ENCODE measurements at regions not wholly inside any gene's neighbourhood (a gene's known extent, or its start where the extent isn't known, plus 50 kb on each side); places are given as distances from the start of the nearest gene placed in this dataset.
"Not testable (repeated sequence)": the region's sequence is repeated elsewhere in the genome, so short reads cannot be mapped to it uniquely, and the experiment has no call there.

DNA sequence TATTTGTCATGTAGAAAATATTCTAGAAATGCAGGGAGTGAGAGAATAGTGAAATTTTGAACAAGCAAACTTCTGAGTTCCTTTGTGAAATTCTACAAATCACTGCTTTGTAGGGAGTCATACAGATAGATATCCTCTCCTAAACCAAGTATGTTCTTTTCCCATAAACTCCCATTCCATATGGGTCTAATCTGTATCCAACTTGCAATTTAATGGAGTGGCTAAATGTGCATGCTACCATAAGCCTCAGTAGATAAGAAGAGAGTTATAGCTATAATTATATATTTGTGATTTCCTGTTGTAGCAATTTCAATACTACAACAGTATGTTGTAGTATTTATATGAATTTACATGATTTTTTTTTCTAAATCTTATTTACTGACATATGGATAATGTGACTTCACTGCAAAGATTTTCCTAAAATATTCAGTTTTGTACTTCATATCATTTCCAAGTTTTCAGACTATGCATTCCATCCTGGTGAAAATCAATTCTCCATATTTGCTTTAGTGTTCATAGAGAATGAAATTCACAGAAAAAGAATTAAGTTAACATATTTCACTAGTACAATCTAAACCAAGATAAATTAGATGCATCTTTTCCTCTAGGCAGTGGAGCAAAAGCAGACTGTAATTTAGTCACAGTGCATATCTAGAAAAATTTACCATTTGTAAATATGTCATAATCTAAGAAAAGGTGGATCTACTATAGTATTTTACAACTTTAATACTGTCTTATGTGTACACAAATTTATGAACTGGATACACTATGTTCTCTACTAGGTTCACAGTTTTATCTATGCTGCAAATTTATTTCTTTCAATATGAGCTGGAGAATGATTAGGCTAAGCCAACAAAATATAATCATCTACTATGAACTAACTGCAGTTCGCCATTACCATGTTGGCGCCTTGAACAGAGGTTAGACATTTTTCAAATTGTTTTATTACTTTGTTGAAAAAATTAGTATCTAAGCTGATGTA is 372.9 kb upstream of the NDST3 start:
- Mint-ChIP-seq H3K4me1 (ENCODE audit: low read depth in 2 of 2) (no peaks in the 10 kb centered on the region), H3K9me3 (peaks cover 8% of the 10 kb centered on the region), H3K27ac (no peak overlapping the region), H3K36me3 (peaks cover 13% of the 10 kb centered on the region), H3K4me3 (no peak overlapping the region), H3K27me3 (no peaks in the 10 kb centered on the region)
- DNase-seq (ENCODE audit: low spot score) = no peak
- no peak for ATAC-seq

GRCh38 chr4:117664706-117665444 is 369.4 kb upstream of the NDST3 start:
- ATAC-seq (no peak), DNase-seq (ENCODE audit: low spot score) (no peak)
- Mint-ChIP-seq H3K4me3 (no peak overlapping the region), H3K4me1 (ENCODE audit: low read depth in 2 of 2) (no peaks in the 10 kb centered on the region), H3K27me3 (no peaks in the 10 kb centered on the region), H3K9me3 (no peaks in the 10 kb centered on the region), H3K27ac (no peak overlapping the region), H3K36me3 (no peaks in the 10 kb centered on the region)

- no peaks in the 10 kb centered on the region for H3K4me1 Mint-ChIP-seq (ENCODE audit: low read depth in 2 of 2)
- no peaks in the 10 kb centered on the region for H3K36me3 Mint-ChIP-seq
- no peak for ATAC-seq
- no peaks in the 10 kb centered on the region for H3K27me3 Mint-ChIP-seq
- peaks cover 11% of the 10 kb centered on the region for H3K9me3 Mint-ChIP-seq
- no peak overlapping the region for H3K27ac Mint-ChIP-seq
- no peak for DNase-seq (ENCODE audit: low spot score)
- H3K4me3 Mint-ChIP-seq = no peak overlapping the region
Observed at GRCh38 chr4:117676153-117676552, 358.1 kb upstream of the NDST3 start.

DNA sequence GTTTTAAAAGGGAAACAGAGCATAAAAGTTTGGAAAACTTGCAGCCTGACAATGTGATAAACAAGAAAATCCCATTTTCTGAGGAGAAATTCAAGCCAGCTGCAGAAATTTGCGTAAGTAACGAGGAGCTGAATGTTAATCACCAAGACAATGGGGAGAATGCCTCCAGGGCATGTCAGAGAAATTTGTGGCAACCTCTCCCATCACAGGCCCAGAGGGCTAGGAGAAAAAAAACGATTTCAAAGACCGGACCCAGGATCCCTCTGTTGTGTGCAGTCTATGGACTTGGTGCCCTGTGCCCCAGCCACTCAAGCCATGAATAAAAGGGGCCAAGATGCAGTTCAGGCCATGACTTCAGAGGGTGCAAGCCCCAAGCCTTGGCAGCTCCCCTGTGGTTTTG is 355.4 kb upstream of the NDST3 start:
- no peak for DNase-seq (ENCODE audit: low spot score)
- Mint-ChIP-seq H3K4me1 (ENCODE audit: low read depth in 2 of 2) (no peaks in the 10 kb centered on the region), H3K27me3 (no peaks in the 10 kb centered on the region), H3K27ac (no peak overlapping the region), H3K36me3 (peaks cover 5% of the 10 kb centered on the region), H3K9me3 (peaks cover 8% of the 10 kb centered on the region), H3K4me3 (no peak overlapping the region)
- no peak for ATAC-seq

- Mint-ChIP-seq H3K4me1 (ENCODE audit: low read depth in 2 of 2) (no peaks in the 10 kb centered on the region), H3K9me3 (peaks cover 6% of the 10 kb centered on the region), H3K36me3 (no peaks in the 10 kb centered on the region), H3K27me3 (no peaks in the 10 kb centered on the region), H3K27ac (no peak overlapping the region), H3K4me3 (no peak overlapping the region)
- ATAC-seq (no peak), DNase-seq (ENCODE audit: low spot score) (no peak)
Observed at GRCh38 chr4:117691572-117692351, 342.5 kb upstream of the NDST3 start.

- no peaks in the 10 kb centered on the region for H3K4me1 Mint-ChIP-seq (ENCODE audit: low read depth in 2 of 2)
- no peak for ATAC-seq
Observed at GRCh38 chr4:117692538-117692937, 341.7 kb upstream of the NDST3 start.

DNA sequence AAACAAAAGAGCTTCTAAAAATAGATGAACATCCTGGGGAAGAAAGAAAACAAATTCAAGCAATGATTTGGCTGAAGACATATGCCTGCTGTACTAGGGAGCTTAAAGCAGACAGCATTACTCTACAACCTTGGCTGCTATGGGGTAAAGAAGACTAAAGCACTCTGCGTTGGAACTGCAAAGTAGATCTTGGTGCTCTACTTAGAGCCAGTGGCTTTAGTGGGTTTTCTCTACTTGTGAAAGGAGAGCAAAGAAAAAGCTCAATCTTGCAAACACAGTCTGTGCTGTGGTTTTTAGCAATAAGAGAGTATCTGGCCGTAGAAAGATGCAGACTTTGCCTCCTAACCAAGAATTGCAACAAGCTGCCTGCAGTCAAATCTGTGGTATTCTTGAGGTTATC is 334.7 kb upstream of the NDST3 start:
- Mint-ChIP-seq H3K36me3 (no peaks in the 10 kb centered on the region), H3K9me3 (peaks cover 6% of the 10 kb centered on the region), H3K4me1 (ENCODE audit: low read depth in 2 of 2) (no peaks in the 10 kb centered on the region), H3K27ac (no peak overlapping the region), H3K27me3 (no peaks in the 10 kb centered on the region), H3K4me3 (no peak overlapping the region)
- ATAC-seq = no peak
- DNase-seq (ENCODE audit: low spot score) = no peak

More at GRCh38 chr4:117692538-117692937, 341.7 kb upstream of the NDST3 start:
- H3K9me3 Mint-ChIP-seq = peaks cover 9% of the 10 kb centered on the region
- H3K36me3 Mint-ChIP-seq = no peaks in the 10 kb centered on the region
- H3K4me3 Mint-ChIP-seq = no peak overlapping the region
- no peak overlapping the region for H3K27ac Mint-ChIP-seq
- no peak for DNase-seq (ENCODE audit: low spot score)
- H3K27me3 Mint-ChIP-seq = no peaks in the 10 kb centered on the region

DNA sequence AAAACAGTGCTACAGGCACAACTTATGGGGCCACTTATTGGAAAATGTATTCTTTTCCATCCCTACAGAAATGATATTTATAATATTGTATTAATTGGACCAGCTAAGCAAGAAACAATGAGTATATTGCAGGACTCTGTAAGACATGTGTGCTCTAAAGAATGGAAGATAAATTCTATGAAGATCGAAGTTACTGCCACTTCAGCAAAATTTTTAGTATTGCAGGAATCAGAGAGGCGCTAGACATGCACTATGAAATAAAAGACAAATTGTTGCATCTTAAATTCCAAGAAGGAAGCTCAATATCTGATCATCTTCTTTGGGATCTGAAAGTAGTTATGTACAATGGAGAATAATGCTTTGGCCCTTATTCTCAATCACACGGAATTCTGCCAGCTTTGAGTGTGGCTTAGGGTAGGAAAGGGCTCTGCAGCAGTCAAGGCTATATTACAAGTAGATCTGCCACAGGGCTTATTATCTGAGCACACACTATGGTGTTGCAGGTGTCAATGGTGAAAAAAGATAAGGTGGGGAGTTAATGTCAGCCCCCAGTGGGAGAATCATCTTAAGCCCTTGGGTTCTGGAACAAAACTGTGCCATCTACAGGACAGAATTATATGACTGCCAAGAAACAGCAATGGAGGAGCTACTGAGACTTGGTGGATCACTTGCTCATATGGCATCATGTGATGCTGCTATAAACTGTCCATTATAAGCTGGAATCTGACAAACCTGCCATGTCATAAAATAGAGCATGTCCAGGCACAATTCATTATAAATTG is 334.0 kb upstream of the NDST3 start:
- DNase-seq (ENCODE audit: low spot score) (no peak), ATAC-seq (no peak)
- Mint-ChIP-seq H3K4me1 (ENCODE audit: low read depth in 2 of 2) (no peaks in the 10 kb centered on the region), H3K9me3 (peaks cover 6% of the 10 kb centered on the region), H3K36me3 (no peaks in the 10 kb centered on the region), H3K27ac (no peak overlapping the region), H3K4me3 (no peak overlapping the region), H3K27me3 (no peaks in the 10 kb centered on the region)

DNA sequence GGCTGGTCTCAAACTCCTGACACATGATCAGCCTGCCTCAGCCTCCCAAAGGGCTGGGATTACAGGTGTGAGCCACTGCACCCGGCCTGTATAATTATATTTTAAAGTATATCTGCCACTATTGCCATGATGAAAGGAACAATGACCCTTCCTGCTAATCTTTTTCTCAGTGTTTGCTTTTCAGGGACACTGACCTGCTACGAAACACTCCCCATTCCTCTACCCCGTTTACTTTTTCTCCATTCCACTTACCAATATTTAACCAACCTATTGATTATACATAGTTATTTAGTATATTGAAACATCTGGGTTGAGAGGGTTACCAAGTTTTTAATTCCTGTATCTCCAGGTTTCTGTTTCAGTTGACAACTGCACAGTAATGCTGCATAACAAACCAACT is 331.9 kb upstream of the NDST3 start:
- no peaks in the 10 kb centered on the region for H3K36me3 Mint-ChIP-seq
- no peaks in the 10 kb centered on the region for H3K27me3 Mint-ChIP-seq
- H3K4me3 Mint-ChIP-seq = no peak overlapping the region
- H3K27ac Mint-ChIP-seq = no peak overlapping the region
- DNase-seq (ENCODE audit: low spot score) = no peak
- no peaks in the 10 kb centered on the region for H3K4me1 Mint-ChIP-seq (ENCODE audit: low read depth in 2 of 2)
- no peak for ATAC-seq
- H3K9me3 Mint-ChIP-seq = peaks cover 6% of the 10 kb centered on the region

DNA sequence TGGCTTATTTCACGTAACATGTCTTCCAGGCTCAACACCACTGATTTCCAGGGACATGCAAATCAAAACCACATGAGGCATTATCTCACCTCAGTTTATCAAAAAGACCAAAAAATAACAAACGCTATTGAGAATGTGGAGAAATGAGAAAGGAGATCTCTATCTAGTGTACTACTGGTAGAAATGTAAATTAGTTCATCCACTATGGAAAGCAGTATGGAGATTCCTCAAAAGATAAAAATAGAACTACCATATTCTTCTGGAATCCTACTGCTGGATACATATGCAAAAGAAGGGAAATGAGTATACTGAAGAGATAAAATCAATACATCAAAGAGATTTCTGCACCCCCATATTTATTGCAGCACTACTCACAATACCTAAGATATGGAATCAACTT is 329.6 kb upstream of the NDST3 start:
- DNase-seq (ENCODE audit: low spot score) (no peak), ATAC-seq (no peak)
- Mint-ChIP-seq H3K9me3 (peaks cover 13% of the 10 kb centered on the region), H3K27me3 (no peaks in the 10 kb centered on the region), H3K4me3 (no peak overlapping the region), H3K4me1 (ENCODE audit: low read depth in 2 of 2) (no peaks in the 10 kb centered on the region), H3K36me3 (peaks cover 10% of the 10 kb centered on the region), H3K27ac (no peak overlapping the region)

DNA sequence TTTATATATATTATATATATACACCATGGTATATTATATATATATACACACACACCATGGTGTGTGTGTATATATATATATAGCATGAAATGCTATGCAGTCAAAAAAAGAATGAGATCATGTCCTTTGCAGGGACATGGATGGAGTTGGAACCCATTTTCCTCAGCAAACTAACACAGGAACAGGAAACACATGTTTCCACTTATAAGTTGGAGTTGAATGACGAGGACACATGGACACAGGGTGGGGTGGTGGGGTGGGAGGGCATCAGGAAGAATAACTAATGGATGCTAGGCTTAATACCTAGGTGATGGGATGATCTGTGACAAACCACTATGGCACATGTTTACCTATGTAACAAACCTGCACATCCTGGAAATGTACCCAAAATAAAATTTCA is 293.6 kb upstream of the NDST3 start:
- DNase-seq (ENCODE audit: low spot score) (no peak), ATAC-seq (no peak)
- no peaks in the 10 kb centered on the region for H3K4me1 Mint-ChIP-seq (ENCODE audit: low read depth in 2 of 2)
- H3K27ac Mint-ChIP-seq = no peak overlapping the region
- peaks cover 9% of the 10 kb centered on the region for H3K9me3 Mint-ChIP-seq
- no peaks in the 10 kb centered on the region for H3K36me3 Mint-ChIP-seq
- no peaks in the 10 kb centered on the region for H3K27me3 Mint-ChIP-seq
- no peak overlapping the region for H3K4me3 Mint-ChIP-seq

DNA sequence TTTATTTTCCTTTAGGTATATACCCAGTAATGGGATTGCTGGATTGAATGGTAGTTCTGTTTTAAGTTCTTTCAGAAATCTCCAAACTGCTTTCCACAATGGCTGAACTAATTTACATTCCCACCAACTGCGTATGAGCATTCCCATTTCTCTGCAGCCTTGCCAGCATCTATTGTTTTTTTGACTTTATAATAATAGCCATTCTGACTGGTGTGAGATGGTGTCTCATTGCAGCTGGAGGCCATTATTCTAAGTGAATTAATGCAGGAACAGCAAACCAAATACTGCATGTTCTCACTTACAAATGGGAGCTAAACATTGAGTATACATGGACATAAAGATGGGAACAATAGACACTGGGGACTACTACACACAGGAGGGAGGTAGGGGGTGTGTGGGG is 288.9 kb upstream of the NDST3 start:
- not testable (repeated sequence) for H3K4me1 Mint-ChIP-seq (ENCODE audit: low read depth in 2 of 2); H3K4me3 Mint-ChIP-seq; H3K27ac Mint-ChIP-seq; ATAC-seq; DNase-seq (ENCODE audit: low spot score); H3K27me3 Mint-ChIP-seq; H3K36me3 Mint-ChIP-seq; H3K9me3 Mint-ChIP-seq

DNA sequence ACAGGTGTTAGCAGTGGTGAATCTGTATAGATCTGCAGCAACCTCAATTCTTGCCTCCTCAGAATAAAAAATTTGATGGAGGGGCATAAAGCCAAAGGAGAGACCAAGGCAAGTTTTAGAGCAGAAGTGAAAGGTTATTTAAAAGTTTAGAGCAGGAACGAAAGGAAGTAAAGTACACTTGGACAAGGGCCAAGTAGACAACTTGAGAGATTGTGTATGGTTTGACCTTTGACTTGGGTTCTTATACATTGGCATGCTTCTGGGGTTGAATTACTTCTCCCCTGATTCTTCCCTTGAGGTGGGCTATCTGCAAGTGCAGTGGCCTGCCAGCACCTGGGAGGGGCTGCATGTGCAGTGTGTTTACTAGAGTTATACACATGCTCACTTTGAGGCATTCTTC is 278.8 kb upstream of the NDST3 start:
- Mint-ChIP-seq H3K36me3 (peaks cover 15% of the 10 kb centered on the region), H3K27ac (no peak overlapping the region), H3K4me1 (ENCODE audit: low read depth in 2 of 2) (no peaks in the 10 kb centered on the region), H3K4me3 (no peak overlapping the region), H3K27me3 (no peaks in the 10 kb centered on the region), H3K9me3 (peaks cover 17% of the 10 kb centered on the region)
- no peak for ATAC-seq
- DNase-seq (ENCODE audit: low spot score) = no peak

Data from natural killer cell treated with Interleukin-12 subunit alpha and Interleukin-12 subunit beta and Interleukin-15 and Interleukin-18, amount 100 ng/mL, for 72 hours (primary cell).